ENCODE measurements at regions not wholly inside any gene's neighbourhood (a gene's known extent, or its start where the extent isn't known, plus 50 kb on each side); places are given as distances from the start of the nearest gene placed in this dataset.

GRCh38 chr22:49234459-49234858 lies 593.2 kb downstream of the BRD1 start:
- TF ChIP-seq, protein P1, sequence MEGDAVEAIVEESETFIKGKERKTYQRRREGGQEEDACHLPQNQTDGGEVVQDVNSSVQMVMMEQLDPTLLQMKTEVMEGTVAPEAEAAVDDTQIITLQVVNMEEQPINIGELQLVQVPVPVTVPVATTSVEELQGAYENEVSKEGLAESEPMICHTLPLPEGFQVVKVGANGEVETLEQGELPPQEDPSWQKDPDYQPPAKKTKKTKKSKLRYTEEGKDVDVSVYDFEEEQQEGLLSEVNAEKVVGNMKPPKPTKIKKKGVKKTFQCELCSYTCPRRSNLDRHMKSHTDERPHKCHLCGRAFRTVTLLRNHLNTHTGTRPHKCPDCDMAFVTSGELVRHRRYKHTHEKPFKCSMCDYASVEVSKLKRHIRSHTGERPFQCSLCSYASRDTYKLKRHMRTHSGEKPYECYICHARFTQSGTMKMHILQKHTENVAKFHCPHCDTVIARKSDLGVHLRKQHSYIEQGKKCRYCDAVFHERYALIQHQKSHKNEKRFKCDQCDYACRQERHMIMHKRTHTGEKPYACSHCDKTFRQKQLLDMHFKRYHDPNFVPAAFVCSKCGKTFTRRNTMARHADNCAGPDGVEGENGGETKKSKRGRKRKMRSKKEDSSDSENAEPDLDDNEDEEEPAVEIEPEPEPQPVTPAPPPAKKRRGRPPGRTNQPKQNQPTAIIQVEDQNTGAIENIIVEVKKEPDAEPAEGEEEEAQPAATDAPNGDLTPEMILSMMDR (IDR thresholded peaks at IDR 0.05; ENCODE audit: extremely low read depth, missing control alignments), result no peak
- no peak for DNase-seq (ENCODE audit: low spot score)

- DNase-seq (ENCODE audit: low spot score), result no peak
- TF ChIP-seq, protein P1 (IDR thresholded peaks at IDR 0.05; ENCODE audit: extremely low read depth, missing control alignments), result no peak
These were observed 594.1 kb downstream of the BRD1 start for GRCh38 chr22:49233507-49234100.

DNA sequence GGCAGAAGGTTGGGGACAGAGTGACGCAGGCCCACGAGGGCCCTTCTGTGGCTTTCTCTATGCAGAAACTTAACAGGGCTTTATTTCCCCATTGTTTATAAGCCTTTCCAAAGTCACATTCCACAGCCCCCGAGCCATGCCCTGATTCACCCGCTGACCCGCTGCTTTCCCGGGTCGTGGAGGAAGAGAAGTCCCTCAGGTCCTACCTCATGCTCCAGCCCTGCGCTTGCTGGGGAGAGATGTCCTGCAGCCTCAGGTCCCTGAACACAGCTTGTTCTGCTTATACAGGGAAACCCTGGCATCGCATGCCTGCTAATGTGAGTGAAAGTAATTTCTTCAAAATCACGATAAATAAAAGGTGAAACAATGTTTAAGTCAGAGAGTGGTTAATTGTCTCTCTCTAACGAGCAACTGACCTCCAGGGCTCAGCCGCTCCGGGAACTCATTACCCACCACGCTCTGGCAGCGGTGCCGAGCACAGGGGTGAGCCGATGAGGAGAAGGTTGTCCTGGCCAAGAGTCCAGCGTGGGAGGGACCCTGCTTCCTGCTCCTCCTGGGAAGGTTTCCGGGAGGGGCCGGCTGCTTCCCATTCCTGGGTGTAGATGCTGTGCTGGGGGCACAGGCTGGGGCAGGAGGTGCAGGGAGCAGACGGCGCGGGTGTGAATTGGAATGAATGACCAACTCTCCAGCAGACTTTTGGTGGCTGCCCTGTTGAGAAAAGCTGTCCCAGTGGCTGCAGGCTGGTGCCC lies 595.2 kb downstream of the BRD1 start:
- TF ChIP-seq, protein P1 (IDR thresholded peaks at IDR 0.05; ENCODE audit: extremely low read depth, missing control alignments), result no peak
- no peak for DNase-seq (ENCODE audit: low spot score)

DNA sequence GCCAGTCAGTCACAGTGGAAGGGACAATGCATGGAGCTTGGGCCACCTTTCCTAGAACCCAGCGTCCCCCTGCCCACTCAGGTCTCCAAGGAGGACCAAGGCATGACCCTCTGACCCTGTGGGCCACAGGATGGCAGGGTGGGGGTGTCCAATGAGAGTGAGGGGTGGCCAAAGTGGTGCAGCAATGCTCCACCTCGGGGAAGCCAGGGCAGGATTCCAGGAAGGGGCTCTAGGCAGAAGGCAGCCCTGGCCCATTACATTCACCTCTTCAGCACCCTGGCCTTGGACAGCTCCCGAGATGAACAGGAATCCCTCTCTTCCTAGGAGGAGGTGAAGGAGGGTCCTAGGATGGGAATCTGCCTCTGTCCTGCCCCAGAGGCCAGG lies 597.5 kb downstream of the BRD1 start:
- TF ChIP-seq, protein P1 (IDR thresholded peaks at IDR 0.05; ENCODE audit: extremely low read depth, missing control alignments), result no peak
- no peak for DNase-seq (ENCODE audit: low spot score)

- TF ChIP-seq, protein P1 (IDR thresholded peaks at IDR 0.05; ENCODE audit: extremely low read depth, missing control alignments), result no peak
- DNase-seq (ENCODE audit: low spot score), result no peak
These were observed 598.0 kb downstream of the BRD1 start for GRCh38 chr22:49229483-49230193.

DNA sequence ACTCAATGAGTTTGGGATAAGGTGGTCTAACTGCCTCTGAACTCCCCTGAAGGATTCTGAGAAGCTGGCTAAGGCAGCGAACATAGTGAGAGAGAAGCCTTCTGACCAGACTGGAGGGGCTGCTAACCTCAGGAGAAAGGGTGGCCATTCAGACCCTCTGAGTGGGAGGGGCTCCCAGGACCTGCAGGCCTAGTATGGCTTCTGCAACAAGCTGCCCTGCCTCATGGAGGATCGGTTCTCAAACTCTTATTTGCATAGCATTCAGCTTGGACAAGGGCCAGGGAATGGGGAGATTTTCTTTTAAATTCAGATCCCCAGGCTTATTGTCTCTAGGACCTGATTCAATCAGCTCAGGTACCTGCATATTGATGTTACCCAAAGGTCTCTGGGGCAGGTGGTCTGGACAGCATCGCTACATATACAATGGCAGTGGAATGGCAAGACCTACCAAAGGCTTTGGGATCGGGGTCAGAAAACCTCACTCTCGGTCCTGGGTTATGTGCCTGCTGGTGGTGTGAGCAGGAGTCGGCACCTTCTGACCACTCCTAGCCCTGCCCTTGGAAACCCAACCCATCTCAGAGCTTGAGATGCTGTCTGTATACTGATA lies 599.1 kb downstream of the BRD1 start:
- TF ChIP-seq, protein P1 (IDR thresholded peaks at IDR 0.05; ENCODE audit: extremely low read depth, missing control alignments), result no peak
- DNase-seq (ENCODE audit: low spot score), result no peak

- TF ChIP-seq, protein P1 (IDR thresholded peaks at IDR 0.05; ENCODE audit: extremely low read depth, missing control alignments), result no peak
- DNase-seq (ENCODE audit: low spot score), result no peak
These were observed 600.0 kb downstream of the BRD1 start for GRCh38 chr22:49227670-49228069.

All from GM20000 (cell line).